PC-9 (cell line): ENCODE measurements at regions not wholly inside any gene's neighbourhood (a gene's known extent, or its start where the extent isn't known, plus 50 kb on each side); places are given as distances from the start of the nearest gene placed in this dataset.

ENCODE experiments used
- EZH2 ChIP-seq: fragments of 200-600 bp; sonication (generic); IDR thresholded peaks from 2 replicates; pipeline ENCODE4 v1.8.0; 2017; ENCODE audit warnings: antibody characterized with exemption, low read depth
- TF ChIP-seq, protein P1 (sequence below): fragments of 200-600 bp; sonication (generic); conservative IDR thresholded peaks from 2 replicates; pipeline ENCODE4 v1.6.1; 2017; ENCODE audit warnings: mixed run types, antibody characterized with exemption, mild to moderate bottlenecking, moderate library complexity

DNA sequence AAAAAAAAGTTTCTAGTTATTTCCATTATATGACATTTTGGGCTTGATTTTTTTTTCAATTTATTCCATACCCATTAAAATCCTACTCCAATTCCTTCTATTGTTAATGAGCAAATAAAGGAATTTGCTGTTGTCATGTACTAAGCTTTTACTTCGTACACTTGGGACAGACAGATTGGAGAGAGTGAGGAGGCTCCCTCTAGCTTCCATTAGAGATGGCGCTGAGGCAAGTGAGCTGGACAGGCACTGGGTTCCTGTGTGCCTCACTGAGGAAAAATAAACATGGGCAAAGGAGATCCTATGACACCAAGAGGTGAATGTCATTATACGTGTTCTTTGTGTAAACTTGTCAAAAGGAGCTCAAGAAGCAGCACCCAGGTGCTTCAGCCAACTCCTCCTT lies 441.1 kb upstream of the MDFIC2 start:
- TF ChIP-seq, protein P1, sequence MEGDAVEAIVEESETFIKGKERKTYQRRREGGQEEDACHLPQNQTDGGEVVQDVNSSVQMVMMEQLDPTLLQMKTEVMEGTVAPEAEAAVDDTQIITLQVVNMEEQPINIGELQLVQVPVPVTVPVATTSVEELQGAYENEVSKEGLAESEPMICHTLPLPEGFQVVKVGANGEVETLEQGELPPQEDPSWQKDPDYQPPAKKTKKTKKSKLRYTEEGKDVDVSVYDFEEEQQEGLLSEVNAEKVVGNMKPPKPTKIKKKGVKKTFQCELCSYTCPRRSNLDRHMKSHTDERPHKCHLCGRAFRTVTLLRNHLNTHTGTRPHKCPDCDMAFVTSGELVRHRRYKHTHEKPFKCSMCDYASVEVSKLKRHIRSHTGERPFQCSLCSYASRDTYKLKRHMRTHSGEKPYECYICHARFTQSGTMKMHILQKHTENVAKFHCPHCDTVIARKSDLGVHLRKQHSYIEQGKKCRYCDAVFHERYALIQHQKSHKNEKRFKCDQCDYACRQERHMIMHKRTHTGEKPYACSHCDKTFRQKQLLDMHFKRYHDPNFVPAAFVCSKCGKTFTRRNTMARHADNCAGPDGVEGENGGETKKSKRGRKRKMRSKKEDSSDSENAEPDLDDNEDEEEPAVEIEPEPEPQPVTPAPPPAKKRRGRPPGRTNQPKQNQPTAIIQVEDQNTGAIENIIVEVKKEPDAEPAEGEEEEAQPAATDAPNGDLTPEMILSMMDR, result no peak
- TF ChIP-seq EZH2, result no peak
